Neural progenitor cell (in vitro differentiated cells): ENCODE measurements at regions not wholly inside any gene's neighbourhood (a gene's known extent, or its start where the extent isn't known, plus 50 kb on each side); places are given as distances from the start of the nearest gene placed in this dataset.

Source experiments
- DNase-seq: peaks from one replicate; pipeline ENCODE4 v3.0.0-alpha.2; 2016; ENCODE audit warnings: low spot score
- H2AFZ ChIP-seq: fragments of 200-600 bp; sonication (generic); replicated peaks from 2 replicates; pipeline ENCODE4 v1.6.1; 2016; ENCODE audit warnings: antibody characterized with exemption
- H3F3A ChIP-seq: fragments of 200-600 bp; sonication (generic); 2 replicates; pipeline ENCODE4 v1.6.1; 2016; ENCODE audit warnings: antibody characterized with exemption, low read depth
- H3K27ac ChIP-seq: fragments of 200-600 bp; sonication (generic); 2 replicates; pipeline ENCODE4 v1.5.1; 2016; ENCODE audit warnings: mild to moderate bottlenecking
- H3K27me3 ChIP-seq: fragments of 200-600 bp; sonication (generic); 2 replicates; pipeline ENCODE4 v1.6.1; 2016; ENCODE audit warnings: mild to moderate bottlenecking, moderate library complexity
- H3K36me3 ChIP-seq: fragments of 200-600 bp; sonication (generic); 2 replicates; pipeline ENCODE4 v1.5.1; 2016
- H3K4me1 ChIP-seq: fragments of 200-600 bp; sonication (generic); 2 replicates; pipeline ENCODE4 v1.6.1; 2016; ENCODE audit warnings: mixed run types
- H3K4me2 ChIP-seq: fragments of 200-600 bp; sonication (generic); 2 replicates; pipeline ENCODE4 v1.6.1; 2016
- H3K4me3 ChIP-seq: fragments of 200-600 bp; sonication (generic); 2 replicates; pipeline ENCODE4 v1.5.1; 2016
- H3K79me2 ChIP-seq: fragments of 200-600 bp; sonication (generic); 2 replicates; pipeline ENCODE4 v1.6.1; 2016; ENCODE audit warnings: low read depth
- H3K9ac ChIP-seq: fragments of 200-600 bp; sonication (generic); 2 replicates; pipeline ENCODE4 v1.6.1; 2016
- H3K9me3 ChIP-seq: fragments of 200-600 bp; sonication (generic); 2 replicates; pipeline ENCODE4 v1.5.1; 2016; ENCODE audit warnings: low read depth
- H4K20me1 ChIP-seq: fragments of 200-600 bp; sonication (generic); 2 replicates; pipeline ENCODE4 v1.6.1; 2016; ENCODE audit warnings: low read depth
- H3K27ac Mint-ChIP-seq: 3 replicates; pipeline ENCODE4 v1.8.0; 2021; ENCODE audit warnings: mixed read lengths
- H3K27me3 Mint-ChIP-seq: 2 replicates; pipeline ENCODE4 v1.8.0; 2022; ENCODE audit warnings: low read depth, mild to moderate bottlenecking, inconsistent platforms, moderate library complexity, mixed read lengths; ENCODE audit not compliant: insufficient read depth
- H3K36me3 Mint-ChIP-seq: 3 replicates; pipeline ENCODE4 v1.8.0; 2021; ENCODE audit warnings: mixed read lengths
- H3K4me1 Mint-ChIP-seq: 3 replicates; pipeline ENCODE4 v1.8.0; 2021; ENCODE audit warnings: mixed read lengths
- H3K4me3 Mint-ChIP-seq: 3 replicates; pipeline ENCODE4 v1.8.0; 2021; ENCODE audit warnings: mild to moderate bottlenecking, moderate library complexity, mixed read lengths
- H3K9me3 Mint-ChIP-seq: 3 replicates; pipeline ENCODE4 v1.8.0; 2020; ENCODE audit warnings: mixed read lengths
- CTCF ChIP-seq: fragments of 200-600 bp; sonication (generic); IDR thresholded peaks from 2 replicates; pipeline ENCODE4 v1.5.1; 2017; ENCODE audit warnings: antibody characterized with exemption, mild to moderate bottlenecking
- EZH2 ChIP-seq: fragments of 200-600 bp; sonication (generic); IDR thresholded peaks from 2 replicates; pipeline ENCODE4 v1.6.1; 2017; ENCODE audit warnings: antibody characterized with exemption, mild to moderate bottlenecking, moderate library complexity
- EZH2phosphoT487 ChIP-seq: fragments of 200-600 bp; sonication (generic); IDR thresholded peaks from 2 replicates; pipeline ENCODE4 v1.6.1; 2017; ENCODE audit warnings: antibody characterized with exemption

GRCh38 chr13:34363266-34363665, 545.3 kb downstream of the RFC3 start:
- no peaks in the 10 kb centered on the region for H3K4me1 Mint-ChIP-seq
- no peaks in the 10 kb centered on the region for H3K79me2 ChIP-seq
- no peak overlapping the region for H3K4me3 Mint-ChIP-seq
- no peak for TF ChIP-seq EZH2
- TF ChIP-seq EZH2phosphoT487, result no peak
- TF ChIP-seq CTCF, result no peak
- no peak overlapping the region for H3K4me3 ChIP-seq
- DNase-seq, result no peak
- H3K27me3 ChIP-seq, result no peaks in the 10 kb centered on the region
- H3K27ac Mint-ChIP-seq, result no peak overlapping the region
- H4K20me1 ChIP-seq, result no peaks in the 10 kb centered on the region
- no peak overlapping the region for H2AFZ ChIP-seq
- no peak overlapping the region for H3K27ac ChIP-seq
- H3K9ac ChIP-seq, result no peak overlapping the region
- peaks cover 2% of the 10 kb centered on the region for H3K27me3 Mint-ChIP-seq
- no peaks in the 10 kb centered on the region for H3K4me1 ChIP-seq
- H3F3A ChIP-seq, result no peaks in the 10 kb centered on the region
- H3K9me3 ChIP-seq, result no peaks in the 10 kb centered on the region
- H3K36me3 Mint-ChIP-seq, result no peaks in the 10 kb centered on the region
- no peaks in the 10 kb centered on the region for H3K9me3 Mint-ChIP-seq
- H3K4me2 ChIP-seq, result no peak overlapping the region
- no peaks in the 10 kb centered on the region for H3K36me3 ChIP-seq

- H2AFZ ChIP-seq, result no peak overlapping the region
- no peaks in the 10 kb centered on the region for H3K4me1 ChIP-seq
- H3K79me2 ChIP-seq, result no peaks in the 10 kb centered on the region
- no peaks in the 10 kb centered on the region for H3F3A ChIP-seq
- no peak overlapping the region for H3K27ac ChIP-seq
- H3K36me3 ChIP-seq, result no peaks in the 10 kb centered on the region
- TF ChIP-seq CTCF (no peak), EZH2phosphoT487 (no peak), EZH2 (no peak)
- H3K9ac ChIP-seq, result no peak overlapping the region
- no peaks in the 10 kb centered on the region for H3K4me1 Mint-ChIP-seq
- no peak overlapping the region for H3K27ac Mint-ChIP-seq
- no peaks in the 10 kb centered on the region for H3K9me3 Mint-ChIP-seq
- no peaks in the 10 kb centered on the region for H3K9me3 ChIP-seq
- no peak overlapping the region for H3K4me3 Mint-ChIP-seq
- H3K36me3 Mint-ChIP-seq, result no peaks in the 10 kb centered on the region
- H3K27me3 ChIP-seq, result no peaks in the 10 kb centered on the region
- peaks cover 2% of the 10 kb centered on the region for H3K27me3 Mint-ChIP-seq
- no peaks in the 10 kb centered on the region for H4K20me1 ChIP-seq
- no peak for DNase-seq
- H3K4me3 ChIP-seq, result no peak overlapping the region
- H3K4me2 ChIP-seq, result no peak overlapping the region
Observed at GRCh38 chr13:34364633-34365032, 546.7 kb downstream of the RFC3 start.

- no peak overlapping the region for H3K27ac ChIP-seq
- H3K79me2 ChIP-seq, result no peaks in the 10 kb centered on the region
- Mint-ChIP-seq H3K36me3 (no peaks in the 10 kb centered on the region), H3K9me3 (no peaks in the 10 kb centered on the region), H3K27ac (no peak overlapping the region), H3K4me1 (no peaks in the 10 kb centered on the region), H3K4me3 (no peak overlapping the region), H3K27me3 (peaks cover 2% of the 10 kb centered on the region)
- H3K36me3 ChIP-seq, result no peaks in the 10 kb centered on the region
- no peaks in the 10 kb centered on the region for H3K27me3 ChIP-seq
- TF ChIP-seq EZH2 (no peak), EZH2phosphoT487 (no peak), CTCF (no peak)
- H2AFZ ChIP-seq, result no peak overlapping the region
- H4K20me1 ChIP-seq, result no peaks in the 10 kb centered on the region
- H3K4me1 ChIP-seq, result no peaks in the 10 kb centered on the region
- DNase-seq, result no peak
- no peaks in the 10 kb centered on the region for H3K9me3 ChIP-seq
- no peak overlapping the region for H3K4me3 ChIP-seq
- no peak overlapping the region for H3K9ac ChIP-seq
- H3F3A ChIP-seq, result no peaks in the 10 kb centered on the region
- H3K4me2 ChIP-seq, result no peak overlapping the region
Observed at GRCh38 chr13:34369931-34370330, 552.0 kb downstream of the RFC3 start.

GRCh38 chr13:34371108-34371507, 553.2 kb downstream of the RFC3 start:
- no peak for TF ChIP-seq EZH2
- no peak for TF ChIP-seq EZH2phosphoT487
- Histone ChIP-seq H3K4me1 (no peaks in the 10 kb centered on the region), H3K4me2 (no peak overlapping the region), H3K9me3 (no peaks in the 10 kb centered on the region), H3F3A (no peaks in the 10 kb centered on the region), H3K27ac (no peak overlapping the region), H3K4me3 (no peak overlapping the region), H3K27me3 (no peaks in the 10 kb centered on the region), H3K9ac (no peak overlapping the region), H3K79me2 (no peaks in the 10 kb centered on the region), H3K36me3 (no peaks in the 10 kb centered on the region), H2AFZ (no peak overlapping the region), H4K20me1 (no peaks in the 10 kb centered on the region)
- H3K4me1 Mint-ChIP-seq, result no peaks in the 10 kb centered on the region
- peaks cover 2% of the 10 kb centered on the region for H3K27me3 Mint-ChIP-seq
- H3K9me3 Mint-ChIP-seq, result no peaks in the 10 kb centered on the region
- H3K36me3 Mint-ChIP-seq, result no peaks in the 10 kb centered on the region
- no peak overlapping the region for H3K4me3 Mint-ChIP-seq
- no peak for DNase-seq
- H3K27ac Mint-ChIP-seq, result no peak overlapping the region
